ENCODE measurements at regions not wholly inside any gene's neighbourhood (a gene's known extent, or its start where the extent isn't known, plus 50 kb on each side); places are given as distances from the start of the nearest gene placed in this dataset.
"Not testable (repeated sequence)": the region's sequence is repeated elsewhere in the genome, so short reads cannot be mapped to it uniquely, and the experiment has no call there.

- peaks cover 0 to 1% of the 10 kb centered on the region in 2 donors for H3K4me1 Mint-ChIP-seq (ENCODE audit: low read depth in 2 of 2)
- H3K4me3 Mint-ChIP-seq: no peak overlapping the region
- ATAC-seq (replicated peaks) (no peak), DNase-seq (no peak)
- H3K27ac Mint-ChIP-seq: peak overlapping the region; percentile 26
- no peaks in the 10 kb centered on the region for H3K9me3 Mint-ChIP-seq
- no peaks in the 10 kb centered on the region for H3K36me3 Mint-ChIP-seq (ENCODE audit: insufficient read depth)
- peaks cover 24 to 33% of the 10 kb centered on the region in 2 donors for H3K27me3 Mint-ChIP-seq
Measured at GRCh38 chr7:155236386-155236785, 61.3 kb upstream of the INSIG1 start.

DNA sequence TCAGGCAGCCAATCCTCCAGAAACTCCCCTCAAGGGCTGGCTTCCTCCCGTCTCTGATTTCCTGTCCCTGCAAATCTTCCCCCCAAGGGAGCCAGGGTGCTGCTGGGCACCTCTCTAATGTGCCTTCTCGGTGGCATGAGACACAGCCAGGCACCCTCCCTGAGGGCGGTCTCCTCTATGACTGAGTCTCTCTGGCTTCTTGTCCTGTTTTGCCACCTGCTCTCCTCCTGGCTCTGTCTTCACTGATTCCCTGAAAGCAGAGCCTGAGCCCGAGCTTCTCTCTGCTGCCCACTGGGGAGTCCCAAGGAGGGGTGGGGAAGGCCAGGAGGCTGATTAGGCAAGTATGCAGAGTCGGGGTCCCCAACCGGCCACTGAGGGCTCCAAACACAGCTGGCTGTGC is 60.4 kb upstream of the INSIG1 start:
- ATAC-seq (replicated peaks) (no peak), DNase-seq (no peak)
- Mint-ChIP-seq H3K27ac (peak overlapping the region in 1 of 2 donors; percentile 26), H3K27me3 (peaks cover 24 to 42% of the 10 kb centered on the region in 2 donors), H3K36me3 (ENCODE audit: insufficient read depth) (no peaks in the 10 kb centered on the region), H3K9me3 (no peaks in the 10 kb centered on the region), H3K4me3 (no peak overlapping the region), H3K4me1 (ENCODE audit: low read depth in 2 of 2) (peaks cover 0 to 1% of the 10 kb centered on the region in 2 donors)

DNA sequence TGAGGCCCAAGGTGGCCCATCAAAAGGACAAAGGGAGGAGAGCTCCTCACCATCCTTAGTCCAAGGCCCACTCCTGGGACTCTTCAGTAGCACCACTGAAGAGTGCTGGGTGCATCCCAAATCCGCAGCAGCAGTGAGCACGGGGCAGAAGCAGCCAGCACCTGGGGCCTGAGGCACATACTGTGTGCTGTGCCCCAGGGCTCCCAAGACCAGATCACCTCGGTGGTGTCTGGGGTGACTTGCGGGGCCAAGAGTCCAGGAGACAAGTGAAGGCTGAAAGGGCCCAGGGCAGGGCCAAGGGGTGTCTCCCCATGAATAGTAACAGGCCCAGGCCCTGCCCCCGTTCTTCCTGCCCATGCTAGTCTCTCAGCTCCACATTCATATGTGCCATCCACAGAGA is 59.9 kb upstream of the INSIG1 start:
- H3K36me3 Mint-ChIP-seq (ENCODE audit: insufficient read depth): no peaks in the 10 kb centered on the region
- H3K27ac Mint-ChIP-seq: no peak overlapping the region
- peaks cover 24 to 46% of the 10 kb centered on the region in 2 donors for H3K27me3 Mint-ChIP-seq
- DNase-seq: no peak
- H3K9me3 Mint-ChIP-seq: no peaks in the 10 kb centered on the region
- no peak for ATAC-seq (replicated peaks)
- no peak overlapping the region for H3K4me3 Mint-ChIP-seq
- H3K4me1 Mint-ChIP-seq (ENCODE audit: low read depth in 2 of 2): peaks cover 0 to 1% of the 10 kb centered on the region in 2 donors

DNA sequence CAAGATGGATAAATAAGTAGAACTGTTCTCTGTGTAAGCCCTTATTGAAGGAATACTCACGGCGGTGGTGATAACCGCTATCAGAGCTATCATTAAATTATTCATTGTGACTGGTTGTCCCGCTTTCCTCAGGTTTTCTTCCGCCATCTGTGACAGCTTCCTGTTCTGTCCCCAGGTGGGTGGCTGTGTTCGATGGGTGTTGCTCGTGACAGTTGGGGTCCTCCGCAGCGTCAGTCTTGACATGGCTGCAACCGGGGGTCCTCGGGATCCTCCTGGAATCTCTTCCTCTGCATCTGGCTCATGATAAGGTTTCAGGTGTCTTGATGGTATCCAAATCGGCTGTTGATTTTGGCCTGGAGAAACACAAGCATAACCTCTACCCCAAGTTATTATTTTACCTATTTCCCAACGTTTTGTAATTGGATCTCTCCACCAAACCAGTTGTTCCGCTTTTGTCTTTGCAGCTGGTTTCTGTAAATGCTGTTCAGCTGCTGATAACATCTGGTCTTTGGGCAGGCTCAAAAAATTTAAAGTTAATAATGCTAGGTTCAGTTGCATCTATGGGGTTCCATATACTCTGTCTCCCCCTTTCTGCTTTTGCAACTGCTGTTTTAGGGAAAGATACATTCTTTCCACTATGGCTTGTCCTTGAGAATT is 58.1 kb upstream of the INSIG1 start:
- H3K27me3 Mint-ChIP-seq: peaks cover 26 to 65% of the 10 kb centered on the region in 2 donors
- not testable (repeated sequence) for H3K36me3 Mint-ChIP-seq (ENCODE audit: insufficient read depth); DNase-seq; H3K4me3 Mint-ChIP-seq; H3K4me1 Mint-ChIP-seq (ENCODE audit: low read depth in 2 of 2); ATAC-seq (replicated peaks); H3K27ac Mint-ChIP-seq; H3K9me3 Mint-ChIP-seq

DNA sequence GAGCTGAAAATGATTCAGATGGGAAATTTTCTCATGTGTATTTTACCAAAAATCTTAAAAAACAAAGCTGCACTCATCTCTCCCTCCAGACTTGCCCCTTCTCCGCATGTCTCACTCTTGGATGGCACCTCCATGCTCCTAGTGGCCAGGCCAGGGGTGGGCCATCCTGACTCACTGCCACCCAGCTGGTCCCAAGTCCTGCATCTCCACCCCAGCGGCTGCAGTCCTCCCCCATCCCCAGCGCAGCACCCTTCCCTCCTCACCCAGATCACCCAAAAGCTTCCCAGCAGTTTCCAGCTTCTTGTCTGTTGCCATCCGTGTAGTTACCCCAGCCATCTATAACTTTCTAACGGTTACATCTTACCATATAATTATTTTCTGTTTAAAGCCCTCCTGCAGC is 53.0 kb upstream of the INSIG1 start:
- H3K4me1 Mint-ChIP-seq (ENCODE audit: low read depth in 2 of 2): peaks cover 0 to 2% of the 10 kb centered on the region in 2 donors
- H3K27me3 Mint-ChIP-seq: peaks cover 10 to 64% of the 10 kb centered on the region in 2 donors
- no peaks in the 10 kb centered on the region for H3K36me3 Mint-ChIP-seq (ENCODE audit: insufficient read depth)
- H3K4me3 Mint-ChIP-seq: no peak overlapping the region
- DNase-seq (no peak), ATAC-seq (replicated peaks) (no peak)
- H3K27ac Mint-ChIP-seq: no peak overlapping the region
- H3K9me3 Mint-ChIP-seq: no peaks in the 10 kb centered on the region

DNA sequence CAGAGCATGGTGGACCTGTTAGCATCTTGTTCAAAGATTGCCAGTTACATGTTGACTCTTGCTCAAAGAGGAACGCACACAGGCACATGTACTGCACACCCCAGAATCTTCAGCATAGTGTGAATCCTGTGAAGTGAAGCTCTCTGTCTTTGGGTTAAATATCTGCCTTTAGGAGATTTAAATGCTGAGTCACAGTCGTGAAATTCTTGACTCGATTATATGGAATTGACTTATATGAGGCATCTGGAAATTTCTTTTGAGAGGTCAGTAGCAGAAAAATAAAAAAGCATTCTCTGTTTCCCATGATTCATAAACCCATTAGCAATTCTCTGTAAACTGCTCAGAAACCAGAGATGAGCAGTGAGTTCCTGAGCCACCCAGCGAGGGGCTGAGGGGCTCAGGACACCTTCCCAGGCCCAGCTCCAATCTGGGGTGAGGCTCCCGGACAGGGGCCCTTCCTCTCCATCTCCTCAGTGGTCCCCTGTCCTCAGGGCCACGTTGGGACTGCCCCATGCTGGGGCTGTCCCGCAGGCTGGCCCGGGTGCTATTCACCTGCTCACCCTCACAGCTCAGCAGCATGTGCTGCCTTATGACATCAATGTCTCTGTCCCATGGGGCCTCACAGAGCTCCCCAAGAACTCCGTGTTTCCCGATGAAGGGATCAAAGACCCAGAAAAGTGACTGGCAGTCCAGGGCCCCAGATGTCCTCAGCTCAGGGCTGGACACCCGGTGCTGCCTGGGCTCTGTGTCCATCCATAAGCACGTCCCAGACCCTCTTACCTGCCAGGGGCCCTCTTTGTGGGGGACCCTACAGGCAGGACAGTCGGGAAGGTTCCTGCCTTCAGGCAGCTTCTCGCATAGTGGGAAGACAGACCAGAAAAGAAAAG is 50.0 kb upstream of the INSIG1 start:
- DNase-seq (no peak), ATAC-seq (replicated peaks) (no peak)
- peaks cover 0 to 2% of the 10 kb centered on the region in 2 donors for H3K4me1 Mint-ChIP-seq (ENCODE audit: low read depth in 2 of 2)
- H3K4me3 Mint-ChIP-seq: no peak overlapping the region
- no peaks in the 10 kb centered on the region for H3K36me3 Mint-ChIP-seq (ENCODE audit: insufficient read depth)
- no peak overlapping the region for H3K27ac Mint-ChIP-seq
- no peaks in the 10 kb centered on the region for H3K9me3 Mint-ChIP-seq
- H3K27me3 Mint-ChIP-seq: peaks cover 13 to 67% of the 10 kb centered on the region in 2 donors
